ENCODE measurements at regions not wholly inside any gene's neighbourhood (a gene's known extent, or its start where the extent isn't known, plus 50 kb on each side); places are given as distances from the start of the nearest gene placed in this dataset.

DNA sequence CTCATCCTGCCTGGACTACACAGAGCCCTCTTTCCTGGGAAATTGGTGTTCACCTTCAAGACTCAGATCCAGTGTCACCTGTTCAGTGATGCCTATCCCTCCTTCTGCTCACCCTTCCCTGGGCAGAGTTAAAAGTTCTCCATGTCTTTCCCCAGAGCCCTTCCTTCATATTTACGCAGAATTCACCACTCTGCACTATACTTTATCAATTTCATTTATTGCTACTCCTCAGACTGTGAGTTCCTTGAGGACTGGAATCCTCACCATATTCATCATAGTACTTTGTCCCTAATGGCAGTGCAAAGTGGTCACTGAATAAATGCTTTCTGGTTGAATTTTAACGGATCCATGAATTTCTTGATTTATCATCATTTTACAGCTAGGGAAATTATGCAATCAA is 300.0 kb downstream of the CHRM3 start:
- no peak for TF ChIP-seq POLR2A (IDR thresholded peaks at IDR 0.05)
- TF ChIP-seq, protein P1, sequence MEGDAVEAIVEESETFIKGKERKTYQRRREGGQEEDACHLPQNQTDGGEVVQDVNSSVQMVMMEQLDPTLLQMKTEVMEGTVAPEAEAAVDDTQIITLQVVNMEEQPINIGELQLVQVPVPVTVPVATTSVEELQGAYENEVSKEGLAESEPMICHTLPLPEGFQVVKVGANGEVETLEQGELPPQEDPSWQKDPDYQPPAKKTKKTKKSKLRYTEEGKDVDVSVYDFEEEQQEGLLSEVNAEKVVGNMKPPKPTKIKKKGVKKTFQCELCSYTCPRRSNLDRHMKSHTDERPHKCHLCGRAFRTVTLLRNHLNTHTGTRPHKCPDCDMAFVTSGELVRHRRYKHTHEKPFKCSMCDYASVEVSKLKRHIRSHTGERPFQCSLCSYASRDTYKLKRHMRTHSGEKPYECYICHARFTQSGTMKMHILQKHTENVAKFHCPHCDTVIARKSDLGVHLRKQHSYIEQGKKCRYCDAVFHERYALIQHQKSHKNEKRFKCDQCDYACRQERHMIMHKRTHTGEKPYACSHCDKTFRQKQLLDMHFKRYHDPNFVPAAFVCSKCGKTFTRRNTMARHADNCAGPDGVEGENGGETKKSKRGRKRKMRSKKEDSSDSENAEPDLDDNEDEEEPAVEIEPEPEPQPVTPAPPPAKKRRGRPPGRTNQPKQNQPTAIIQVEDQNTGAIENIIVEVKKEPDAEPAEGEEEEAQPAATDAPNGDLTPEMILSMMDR (IDR thresholded peaks at IDR 0.05), result no peak
